Kidney (tissue), 13 donors: ENCODE measurements at regions not wholly inside any gene's neighbourhood (a gene's known extent, or its start where the extent isn't known, plus 50 kb on each side); places are given as distances from the start of the nearest gene placed in this dataset.

Experiments used
- DNase-seq, 5 donors: peaks; one replicate each; pipeline ENCODE4 v3.0.0-alpha.2; 2013 to 2020
- FAIRE-seq: peaks from 2 replicates; lab custom pipeline; 2012; peaks lifted over from hg19 to GRCh38; lab: Jason Lieb, UNC
- H3K27ac ChIP-seq, 2 donors: one replicate each; pipeline ENCODE4 v1.7.0; 2013; ENCODE audit warnings: low read depth in 2 of 2, low read length in 2 of 2, inconsistent platforms in 1 of 2
- H3K27me3 ChIP-seq: one replicate; pipeline ENCODE4 v1.7.1; 2013; ENCODE audit warnings: low read length, inconsistent platforms; ENCODE audit not compliant: control insufficient read depth, insufficient read depth
- H3K36me3 ChIP-seq, 3 donors: one replicate each; pipeline versions ENCODE4 v1.7.0 to v1.7.1; 2013; ENCODE audit warnings: low read length in 3 of 3, control low read depth in 1 of 3, inconsistent platforms in 1 of 3; ENCODE audit not compliant: insufficient read depth in 3 of 3, control insufficient read depth in 2 of 3
- H3K4me1 ChIP-seq, 3 donors: one replicate each; pipeline versions ENCODE4 v1.7.0 to v1.7.1; 2013; ENCODE audit warnings: low read length in 3 of 3, inconsistent platforms in 1 of 3, low read depth in 1 of 3; ENCODE audit not compliant: control insufficient read depth in 2 of 3, insufficient read depth in 2 of 3
- H3K4me3 ChIP-seq, 3 donors: one replicate each; pipeline versions ENCODE4 v1.7.0 to v1.8.1; 2013; ENCODE audit warnings: low read length in 3 of 3, control low read depth in 1 of 3, inconsistent platforms in 1 of 3
- H3K9ac ChIP-seq, 3 donors: one replicate each; pipeline versions ENCODE4 v1.7.0 to v1.7.1; 2013; ENCODE audit warnings: low read length in 3 of 3, control low read depth in 1 of 3, inconsistent platforms in 1 of 3
- H3K9me3 ChIP-seq, 3 donors: one replicate each; pipeline versions ENCODE4 v1.7.0 to v1.7.1; 2013; ENCODE audit warnings: low read length in 3 of 3, control low read depth in 1 of 3, inconsistent platforms in 1 of 3; ENCODE audit not compliant: control insufficient read depth in 2 of 3, insufficient read depth in 1 of 3
- CTCF ChIP-seq: IDR thresholded peaks from 3 replicates; pipeline ENCODE4 v1.5.1; 2012; ENCODE audit warnings: mild to moderate bottlenecking, moderate library complexity, borderline replicate concordance; ENCODE audit not compliant: insufficient read depth; ENCODE audit errors: extremely low read depth
- intact Hi-C: fragments of 100-400 bp; cut with DNase I; formaldehyde crosslinking; loops from one replicate; pipeline ENCODE4 v1.11.1; 2022
- donor health status: control.
- donor health status: control.
- donor health status: control.
- donor health status: control.
- donor health status: control.
- donor health status: DM: yes; HTN: yes; CAD: no.
- donor health status: Normal renal cell carcinoma (clear cell type).

DNA sequence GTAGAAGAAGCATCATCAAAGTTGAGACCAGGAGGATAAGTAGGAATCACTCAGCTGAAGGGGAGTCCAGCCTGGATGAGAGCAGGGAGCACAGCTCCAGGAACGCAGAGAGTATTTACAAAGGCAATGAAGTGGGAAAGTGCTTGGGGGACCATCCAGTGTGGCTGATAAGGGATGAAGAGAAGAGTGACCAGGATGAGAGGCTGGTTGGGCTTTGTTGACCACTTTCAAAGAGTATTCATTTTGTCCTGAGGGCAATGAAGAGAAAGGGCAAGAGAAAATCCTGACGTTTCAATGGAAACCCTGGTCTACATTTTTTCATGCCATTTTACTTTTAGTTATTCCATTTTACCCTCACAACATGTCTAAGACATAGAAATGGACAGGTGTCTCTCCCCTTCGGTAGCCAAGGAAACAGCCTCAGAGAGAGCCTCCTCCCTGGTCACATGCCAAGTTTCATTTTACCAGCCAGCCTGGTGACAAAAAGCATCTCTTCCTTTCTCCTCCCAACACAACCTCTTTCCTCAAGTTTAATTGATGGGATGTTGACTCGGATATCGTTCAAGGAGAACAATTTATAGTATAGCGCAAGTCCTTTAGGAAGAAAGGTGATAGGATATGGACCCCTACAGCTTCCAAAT, 492.7 kb upstream of the CLINT1 start:
- TF ChIP-seq CTCF = no peak
- Histone ChIP-seq H3K9ac (no peak overlapping the region), H3K4me1 (no peaks in the 10 kb centered on the region), H3K27ac (no peak overlapping the region), H3K36me3 (no peaks in the 10 kb centered on the region), H3K9me3 (no peaks in the 10 kb centered on the region), H3K27me3 (no peaks in the 10 kb centered on the region), H3K4me3 (no peak overlapping the region)
- no peak for FAIRE-seq
- DNase-seq = no peak
- intact Hi-C loops = no loop called here

- H3K4me3 ChIP-seq = no peak overlapping the region
- no peak overlapping the region for H3K27ac ChIP-seq
- no peaks in the 10 kb centered on the region for H3K27me3 ChIP-seq
- DNase-seq = peak in 2 of 5 donors; percentile 24 to 63
- no peak for TF ChIP-seq CTCF
- peaks cover 0 to 3% (median 0%) of the 10 kb centered on the region in 3 donors for H3K9me3 ChIP-seq
- intact Hi-C loops = no loop called here
- no peak for FAIRE-seq
- no peaks in the 10 kb centered on the region for H3K4me1 ChIP-seq
- H3K36me3 ChIP-seq = no peaks in the 10 kb centered on the region
- H3K9ac ChIP-seq = no peak overlapping the region
These were observed 491.0 kb upstream of the CLINT1 start for GRCh38 chr5:158349987-158350386.

DNA sequence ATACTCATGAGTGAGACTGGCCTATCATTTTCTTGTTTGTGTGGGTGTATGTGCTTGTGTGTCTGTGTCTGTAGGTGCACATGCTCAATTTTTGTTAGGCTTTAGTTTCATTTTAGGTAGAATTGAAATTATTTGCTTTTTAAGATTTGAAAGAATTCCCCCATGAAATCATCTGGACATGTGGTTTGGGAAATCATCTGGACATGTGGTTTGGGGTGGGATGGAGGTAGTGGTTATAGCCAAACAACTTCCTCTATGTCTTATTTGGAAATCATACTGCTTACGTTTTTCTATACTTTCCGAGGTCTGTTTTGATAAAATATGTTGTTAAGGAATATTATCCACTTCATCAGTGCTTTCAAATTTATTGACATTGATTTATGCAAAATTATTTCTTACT, 485.4 kb upstream of the CLINT1 start:
- Histone ChIP-seq H3K4me1 (no peaks in the 10 kb centered on the region), H3K36me3 (no peaks in the 10 kb centered on the region), H3K27ac (no peak overlapping the region), H3K4me3 (no peak overlapping the region), H3K9me3 (peaks cover 0 to 3% (median 0%) of the 10 kb centered on the region in 3 donors), H3K27me3 (no peaks in the 10 kb centered on the region), H3K9ac (no peak overlapping the region)
- DNase-seq (no peak), FAIRE-seq (no peak)
- no peak for TF ChIP-seq CTCF
- intact Hi-C loops = no loop called here

- Histone ChIP-seq H3K9me3 (peaks cover 0 to 2% (median 0%) of the 10 kb centered on the region in 3 donors), H3K4me3 (no peak overlapping the region), H3K27ac (no peak overlapping the region), H3K9ac (no peak overlapping the region), H3K36me3 (no peaks in the 10 kb centered on the region), H3K4me1 (no peaks in the 10 kb centered on the region), H3K27me3 (no peaks in the 10 kb centered on the region)
- TF ChIP-seq CTCF = no peak
- FAIRE-seq (no peak), DNase-seq (no peak)
- intact Hi-C loops = no loop called here
These were observed 481.7 kb upstream of the CLINT1 start for GRCh38 chr5:158340608-158341007.
